ENCODE measurements at regions not wholly inside any gene's neighbourhood (a gene's known extent, or its start where the extent isn't known, plus 50 kb on each side); places are given as distances from the start of the nearest gene placed in this dataset.

DNA sequence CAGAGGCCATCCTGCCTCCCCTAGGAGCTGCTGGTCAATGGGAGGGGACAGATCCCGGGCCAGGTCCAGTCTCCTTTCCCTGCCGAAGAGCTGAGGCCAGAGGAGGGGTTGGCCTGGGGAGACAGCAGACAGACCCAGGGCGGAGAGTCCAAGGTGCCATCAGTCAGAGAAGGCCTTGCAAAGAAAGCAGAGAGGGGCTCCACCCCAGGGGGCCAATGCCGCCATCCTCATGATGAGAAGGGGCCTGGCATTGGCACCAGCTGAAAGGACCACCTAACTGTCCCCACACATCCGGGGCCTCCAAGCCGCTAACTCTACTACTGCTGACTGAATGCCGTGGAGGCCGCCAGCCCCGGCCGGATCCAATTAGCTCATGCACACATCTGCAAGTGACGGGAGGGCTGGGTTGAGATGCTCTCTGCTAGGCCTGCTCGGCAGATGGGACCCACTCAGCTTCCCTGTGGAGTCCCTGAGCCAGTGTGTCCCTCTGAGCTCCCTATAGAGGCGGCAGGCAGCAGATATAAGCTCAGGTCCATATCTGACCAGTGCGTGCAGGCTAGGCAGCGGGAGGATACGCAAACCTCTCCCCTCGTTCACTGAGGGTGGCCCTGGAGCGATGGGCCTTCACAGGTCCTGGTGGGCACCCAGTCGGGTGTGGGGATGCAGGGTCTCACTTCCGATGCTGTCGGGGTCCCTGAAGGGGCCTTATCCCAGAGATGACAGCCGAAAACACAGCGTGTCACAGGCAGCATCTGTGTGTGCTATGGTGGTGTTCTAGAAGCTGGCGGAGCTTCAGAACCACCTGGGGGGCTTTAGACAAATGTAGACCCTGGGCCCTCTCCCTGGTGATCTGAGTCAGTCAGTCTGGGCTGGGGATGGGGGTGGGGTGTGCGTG lies 183.9 kb downstream of the CTTN start:
- Histone ChIP-seq H3K27ac (ENCODE audit: low read depth, low read length) (no peak overlapping the region), H3K9ac (ENCODE audit: low read depth, low read length) (no peak overlapping the region), H3K9me3 (ENCODE audit: insufficient read depth, low read depth, low read length) (no peaks in the 10 kb centered on the region), H3K4me3 (ENCODE audit: low read length) (no peak overlapping the region), H3K36me3 (ENCODE audit: insufficient read depth, low read length) (no peaks in the 10 kb centered on the region), H3K27me3 (ENCODE audit: insufficient read depth, low read length) (no peaks in the 10 kb centered on the region), H3K4me1 (ENCODE audit: insufficient read depth, low read length) (peaks cover 7% of the 10 kb centered on the region; the same call in 1 of the 2 replicates)
- WGBS = 94% methylated on average over 25 of the region's 25 CpGs

- WGBS = 90% methylated on average over 15 of the region's 15 CpGs
- Histone ChIP-seq H3K36me3 (ENCODE audit: insufficient read depth, low read length) (no peaks in the 10 kb centered on the region), H3K9ac (ENCODE audit: low read depth, low read length) (no peak overlapping the region), H3K4me3 (ENCODE audit: low read length) (no peak overlapping the region), H3K27ac (ENCODE audit: low read depth, low read length) (no peak overlapping the region), H3K4me1 (ENCODE audit: insufficient read depth, low read length) (peaks cover 7% of the 10 kb centered on the region; the same call in 1 of the 2 replicates), H3K27me3 (ENCODE audit: insufficient read depth, low read length) (no peaks in the 10 kb centered on the region), H3K9me3 (ENCODE audit: insufficient read depth, low read depth, low read length) (no peaks in the 10 kb centered on the region)
Observed at GRCh38 chr11:70582886-70583641, 184.7 kb downstream of the CTTN start.

- WGBS = 93% methylated on average over 17 of the region's 17 CpGs
Observed at GRCh38 chr11:70583781-70584218, 185.5 kb downstream of the CTTN start.

DNA sequence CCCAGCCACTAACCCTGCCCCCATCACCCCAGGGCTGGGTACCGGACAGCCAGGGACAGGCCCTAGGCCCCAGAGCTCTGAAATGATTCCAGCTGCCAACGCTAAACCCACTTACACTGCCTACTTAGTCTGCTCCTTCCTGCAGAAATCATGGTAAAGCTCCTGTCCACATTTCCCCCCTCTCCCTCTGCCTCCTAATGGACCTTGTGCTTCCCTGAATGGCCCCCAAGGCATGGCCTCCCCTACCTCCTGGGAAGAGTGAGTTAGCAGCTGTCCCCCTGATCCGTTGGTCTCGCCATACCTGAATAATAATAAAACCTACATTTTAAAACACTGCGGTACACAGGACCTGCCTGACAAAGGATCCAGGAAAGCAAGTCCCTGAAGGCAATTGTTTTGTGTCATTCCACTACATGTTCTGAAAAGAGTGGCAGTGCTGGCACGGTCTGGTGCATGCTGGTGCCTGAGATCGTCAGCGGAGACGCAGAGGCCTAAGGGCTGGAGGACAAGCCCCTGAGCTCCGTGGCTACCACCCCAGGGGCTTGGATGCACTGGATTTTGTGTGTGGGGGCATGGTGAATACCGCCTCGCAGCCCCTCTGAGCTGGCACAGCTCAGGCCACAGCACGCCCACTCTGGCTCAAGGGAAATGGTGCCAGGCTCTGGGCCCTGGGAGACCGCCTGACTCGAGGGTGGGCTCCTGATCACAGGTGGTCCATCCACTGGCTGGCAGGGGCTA lies 186.3 kb downstream of the CTTN start:
- 91% methylated on average over 15 of the region's 15 CpGs for WGBS
- no peaks in the 10 kb centered on the region for H3K36me3 ChIP-seq (ENCODE audit: insufficient read depth, low read length)
- no peak overlapping the region for H3K4me3 ChIP-seq (ENCODE audit: low read length)
- no peak overlapping the region for H3K27ac ChIP-seq (ENCODE audit: low read depth, low read length)
- H3K9ac ChIP-seq (ENCODE audit: low read depth, low read length) = no peak overlapping the region
- peaks cover 7% of the 10 kb centered on the region; the same call in 1 of the 2 replicates for H3K4me1 ChIP-seq (ENCODE audit: insufficient read depth, low read length)
- H3K9me3 ChIP-seq (ENCODE audit: insufficient read depth, low read depth, low read length) = peaks cover 2% of the 10 kb centered on the region; the same call in 1 of the 2 replicates
- no peaks in the 10 kb centered on the region for H3K27me3 ChIP-seq (ENCODE audit: insufficient read depth, low read length)

More at GRCh38 chr11:70583781-70584218, 185.5 kb downstream of the CTTN start:
- H3K36me3 ChIP-seq (ENCODE audit: insufficient read depth, low read length) = no peaks in the 10 kb centered on the region
- no peak overlapping the region for H3K27ac ChIP-seq (ENCODE audit: low read depth, low read length)
- no peaks in the 10 kb centered on the region for H3K27me3 ChIP-seq (ENCODE audit: insufficient read depth, low read length)
- H3K4me1 ChIP-seq (ENCODE audit: insufficient read depth, low read length) = peaks cover 7% of the 10 kb centered on the region; the same call in 1 of the 2 replicates
- no peak overlapping the region for H3K9ac ChIP-seq (ENCODE audit: low read depth, low read length)
- no peak overlapping the region for H3K4me3 ChIP-seq (ENCODE audit: low read length)
- H3K9me3 ChIP-seq (ENCODE audit: insufficient read depth, low read depth, low read length) = no peaks in the 10 kb centered on the region

- no peaks in the 10 kb centered on the region for H3K36me3 ChIP-seq (ENCODE audit: insufficient read depth, low read length)
- H3K27ac ChIP-seq (ENCODE audit: low read depth, low read length) = no peak overlapping the region
- no peak overlapping the region for H3K4me3 ChIP-seq (ENCODE audit: low read length)
- 82% methylated on average over 1 of the region's 1 CpG for WGBS
- H3K27me3 ChIP-seq (ENCODE audit: insufficient read depth, low read length) = no peaks in the 10 kb centered on the region
- H3K4me1 ChIP-seq (ENCODE audit: insufficient read depth, low read length) = peaks cover 7% of the 10 kb centered on the region; the same call in 1 of the 2 replicates
- H3K9ac ChIP-seq (ENCODE audit: low read depth, low read length) = no peak overlapping the region
- H3K9me3 ChIP-seq (ENCODE audit: insufficient read depth, low read depth, low read length) = peaks cover 2% of the 10 kb centered on the region; the same call in 1 of the 2 replicates
Observed at GRCh38 chr11:70585236-70585545, 186.9 kb downstream of the CTTN start.

DNA sequence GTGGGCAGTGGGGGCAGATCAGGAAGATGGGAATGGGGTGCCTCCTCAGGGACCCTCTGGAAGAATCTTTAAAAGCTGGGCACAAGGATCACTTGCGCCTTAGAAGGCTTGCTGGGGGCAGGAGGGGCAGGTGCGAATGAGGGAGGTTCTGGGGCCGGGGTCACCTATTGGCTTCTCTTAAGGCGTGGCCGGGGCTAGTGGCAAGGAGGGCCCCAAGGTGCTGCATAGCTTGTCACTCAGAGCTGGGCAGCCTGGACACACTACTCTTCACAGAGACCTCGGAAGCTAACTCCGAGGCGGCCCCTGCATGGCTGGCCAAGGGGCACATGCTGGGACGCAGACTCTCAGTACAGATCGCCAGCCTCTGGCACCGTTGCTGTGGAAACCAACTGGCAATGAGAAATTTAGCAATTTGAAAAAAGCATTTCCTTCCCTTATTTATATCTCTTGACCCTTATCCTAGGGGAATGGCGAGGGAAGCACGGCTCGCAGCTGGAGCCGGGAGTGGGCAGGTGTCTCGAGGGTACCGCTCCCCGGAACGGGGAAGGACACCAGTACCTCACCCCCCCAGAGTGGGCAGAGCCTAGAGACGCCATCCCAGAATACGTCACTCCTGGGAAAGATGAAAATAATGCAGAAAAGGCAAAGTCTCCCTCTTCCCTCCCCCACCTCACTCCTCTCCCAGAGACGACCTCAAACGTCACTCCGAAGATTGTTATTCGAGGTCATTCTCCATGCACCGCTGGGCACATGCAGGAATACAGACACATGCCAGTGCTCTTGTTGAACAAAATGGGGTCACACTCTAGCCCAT lies 188.1 kb downstream of the CTTN start:
- H3K27me3 ChIP-seq (ENCODE audit: insufficient read depth, low read length) = no peaks in the 10 kb centered on the region
- WGBS = 94% methylated on average over 26 of the region's 26 CpGs
- H3K9me3 ChIP-seq (ENCODE audit: insufficient read depth, low read depth, low read length) = peaks cover 2% of the 10 kb centered on the region; the same call in 1 of the 2 replicates
- H3K27ac ChIP-seq (ENCODE audit: low read depth, low read length) = no peak overlapping the region
- no peak overlapping the region for H3K9ac ChIP-seq (ENCODE audit: low read depth, low read length)
- H3K4me3 ChIP-seq (ENCODE audit: low read length) = no peak overlapping the region
- no peaks in the 10 kb centered on the region for H3K36me3 ChIP-seq (ENCODE audit: insufficient read depth, low read length)
- peaks cover 7% of the 10 kb centered on the region; the same call in 1 of the 2 replicates for H3K4me1 ChIP-seq (ENCODE audit: insufficient read depth, low read length)

GRCh38 chr11:70587075-70587389 lies 188.7 kb downstream of the CTTN start:
- Histone ChIP-seq H3K27ac (ENCODE audit: low read depth, low read length) (no peak overlapping the region), H3K9me3 (ENCODE audit: insufficient read depth, low read depth, low read length) (peaks cover 2% of the 10 kb centered on the region; the same call in 1 of the 2 replicates), H3K9ac (ENCODE audit: low read depth, low read length) (no peak overlapping the region), H3K27me3 (ENCODE audit: insufficient read depth, low read length) (no peaks in the 10 kb centered on the region), H3K4me1 (ENCODE audit: insufficient read depth, low read length) (peaks cover 7% of the 10 kb centered on the region; the same call in 1 of the 2 replicates), H3K4me3 (ENCODE audit: low read length) (no peak overlapping the region), H3K36me3 (ENCODE audit: insufficient read depth, low read length) (no peaks in the 10 kb centered on the region)
- 95% methylated on average over 9 of the region's 9 CpGs for WGBS

- H3K27me3 ChIP-seq (ENCODE audit: insufficient read depth, low read length) = no peaks in the 10 kb centered on the region
- H3K27ac ChIP-seq (ENCODE audit: low read depth, low read length) = no peak overlapping the region
- H3K4me3 ChIP-seq (ENCODE audit: low read length) = no peak overlapping the region
- H3K9ac ChIP-seq (ENCODE audit: low read depth, low read length) = no peak overlapping the region
- peaks cover 2% of the 10 kb centered on the region; the same call in 1 of the 2 replicates for H3K9me3 ChIP-seq (ENCODE audit: insufficient read depth, low read depth, low read length)
- H3K36me3 ChIP-seq (ENCODE audit: insufficient read depth, low read length) = no peaks in the 10 kb centered on the region
- 87% methylated on average over 7 of the region's 7 CpGs for WGBS
- no peaks in the 10 kb centered on the region for H3K4me1 ChIP-seq (ENCODE audit: insufficient read depth, low read length)
Observed at GRCh38 chr11:70590356-70590991, 192.1 kb downstream of the CTTN start.

DNA sequence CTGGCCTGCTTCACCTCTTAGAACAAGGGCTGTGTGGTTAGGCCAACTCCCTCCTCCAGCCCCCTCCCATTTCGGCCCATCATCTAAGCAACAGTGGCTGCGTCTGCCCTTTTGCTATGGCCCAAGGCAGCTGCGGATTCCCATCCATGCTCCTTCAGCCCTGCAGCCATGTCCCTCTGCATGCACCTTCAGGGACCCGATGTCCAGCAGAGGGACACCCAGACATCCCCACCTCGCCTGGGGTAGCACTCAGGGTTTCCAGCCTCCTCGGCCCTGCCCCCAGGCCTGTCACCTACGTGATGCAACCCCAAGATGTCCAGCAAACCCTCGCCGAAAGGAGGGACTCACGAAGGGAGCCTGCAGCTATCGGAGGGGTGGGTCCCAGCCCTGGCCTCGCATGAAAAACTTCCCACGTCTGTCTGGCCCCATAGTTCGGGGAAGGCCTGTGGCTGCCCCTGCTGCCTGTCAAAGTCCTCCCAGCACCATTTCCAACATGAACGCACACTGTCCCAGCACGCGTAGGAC lies 194.4 kb downstream of the CTTN start:
- H3K4me3 ChIP-seq (ENCODE audit: low read length) = no peak overlapping the region
- H3K9me3 ChIP-seq (ENCODE audit: insufficient read depth, low read depth, low read length) = peaks cover 2% of the 10 kb centered on the region; the same call in 1 of the 2 replicates
- H3K27ac ChIP-seq (ENCODE audit: low read depth, low read length) = no peak overlapping the region
- no peaks in the 10 kb centered on the region for H3K36me3 ChIP-seq (ENCODE audit: insufficient read depth, low read length)
- H3K9ac ChIP-seq (ENCODE audit: low read depth, low read length) = no peak overlapping the region
- no peaks in the 10 kb centered on the region for H3K4me1 ChIP-seq (ENCODE audit: insufficient read depth, low read length)
- no peaks in the 10 kb centered on the region for H3K27me3 ChIP-seq (ENCODE audit: insufficient read depth, low read length)
- 93% methylated on average over 17 of the region's 17 CpGs for WGBS
